H1 (cell line): ENCODE measurements at regions not wholly inside any gene's neighbourhood (a gene's known extent, or its start where the extent isn't known, plus 50 kb on each side); places are given as distances from the start of the nearest gene placed in this dataset.

Source experiments
- CTCF ChIA-PET: fragments of 300-600 bp; sonication (Branson Sonifier 250); formaldehyde crosslinking; loops from one replicate; lab custom pipeline; 2021; ENCODE audit not compliant: partially characterized antibody; lab: Charles Lee
- POLR2A ChIA-PET: fragments of 300-600 bp; sonication (Branson Sonifier 250); formaldehyde crosslinking; loops from one replicate; lab custom pipeline; 2021; ENCODE audit warnings: inconsistent platforms; ENCODE audit not compliant: partially characterized antibody; lab: Charles Lee
- DNase-seq, 2 experiments: peaks; one replicate each; pipeline versions ENCODE4 v3.0.0 to v3.0.0-alpha.2; 2010 to 2022; ENCODE audit warnings: low spot score in 2 of 2, low read depth in 1 of 2, mixed read lengths in 1 of 2
- FAIRE-seq: peaks from 2 replicates; lab custom pipeline; 2011; peaks lifted over from hg19 to GRCh38; lab: Jason Lieb, UNC
- H2AFZ ChIP-seq: 2 replicates; pipeline ENCODE4 v1.8.1; 2012; ENCODE audit warnings: low read length, inconsistent platforms
- H2AK5ac ChIP-seq: 2 replicates; pipeline ENCODE4 v1.6.1; 2013; ENCODE audit warnings: low read depth, low read length
- H2BK120ac ChIP-seq: replicated peaks from 2 replicates; pipeline ENCODE3; 2013; ENCODE audit warnings: low read depth, low read length, inconsistent platforms
- H2BK12ac ChIP-seq: 2 replicates; pipeline ENCODE4 v1.6.1; 2013; ENCODE audit warnings: low read depth, low read length
- H2BK15ac ChIP-seq: 2 replicates; pipeline ENCODE4 v1.6.1; 2013; ENCODE audit warnings: low read length
- H2BK20ac ChIP-seq: 2 replicates; pipeline ENCODE4 v1.6.1; 2013; ENCODE audit warnings: low read length
- H2BK5ac ChIP-seq: 2 replicates; pipeline ENCODE4 v1.6.1; 2013; ENCODE audit warnings: low read depth, low read length
- H3K14ac ChIP-seq: 2 replicates; pipeline ENCODE4 v1.6.1; 2013; ENCODE audit warnings: inconsistent platforms; ENCODE audit not compliant: insufficient read length
- H3K18ac ChIP-seq: 2 replicates; pipeline ENCODE4 v1.6.1; 2013; ENCODE audit warnings: low read length; ENCODE audit errors: extremely low read depth
- H3K23ac ChIP-seq: 2 replicates; pipeline ENCODE4 v1.6.1; 2013; ENCODE audit warnings: inconsistent platforms; ENCODE audit not compliant: insufficient read length
- H3K23me2 ChIP-seq: 2 replicates; pipeline ENCODE4 v1.6.1; 2013; ENCODE audit warnings: low read depth, low read length
- H3K27ac ChIP-seq: 2 replicates; pipeline ENCODE4 v1.6.1; 2011; ENCODE audit warnings: low read depth, low read length, inconsistent platforms
- H3K27me3 ChIP-seq, 4 experiments: replicated peaks in 1 of 4; 1 replicate in 1 of 4; 2 replicates in 3 of 4; pipeline versions ENCODE4 v1.6.1 to v1.8.1; 2011 to 2013; ENCODE audit warnings: low read length in 3 of 4, mild to moderate bottlenecking in 3 of 4, inconsistent platforms in 2 of 4, mixed read lengths in 2 of 4, moderate library complexity in 1 of 4; ENCODE audit not compliant: control insufficient read depth in 3 of 4, insufficient read depth in 3 of 4; ENCODE audit errors: extremely low read depth in 1 of 4
- H3K36me3 ChIP-seq, 4 experiments: 2 replicates each; pipeline versions ENCODE4 v1.6.1 to v1.8.1; 2011 to 2013; ENCODE audit warnings: mild to moderate bottlenecking in 4 of 4, low read length in 3 of 4, moderate library complexity in 2 of 4, control low read depth in 1 of 4, inconsistent platforms in 1 of 4; ENCODE audit not compliant: insufficient read depth in 4 of 4, control insufficient read depth in 2 of 4
- H3K4ac ChIP-seq: replicated peaks from 2 replicates; pipeline ENCODE3; 2013; ENCODE audit warnings: low read length, low read depth, mixed read lengths, inconsistent platforms; ENCODE audit not compliant: insufficient read length
- H3K4me1 ChIP-seq, 4 experiments: replicated peaks in 1 of 4; 1 replicate in 1 of 4; 2 replicates in 3 of 4; pipeline versions ENCODE4 v1.6.1 to v1.8.1; 2011 to 2013; ENCODE audit warnings: low read length in 3 of 4, inconsistent platforms in 2 of 4, mixed read lengths in 1 of 4; ENCODE audit not compliant: insufficient read depth in 4 of 4, control insufficient read depth in 3 of 4
- H3K4me2 ChIP-seq, 2 experiments: 2 replicates each; pipeline versions ENCODE4 v1.6.1 to v1.8.1; 2011 to 2013; ENCODE audit warnings: low read depth in 2 of 2, low read length in 2 of 2, control low read depth in 1 of 2, inconsistent platforms in 1 of 2, mild to moderate bottlenecking in 1 of 2; ENCODE audit not compliant: insufficient read depth in 1 of 2
- H3K4me3 ChIP-seq, 4 experiments: fragments of 200-600, 300-600 bp in 1 of 4; sonication (generic), shearing (Covaris generic), sonication (Bioruptor Twin) in 1 of 4; 2 replicates each; pipeline versions ENCODE4 v1.5.1 to v1.8.1; 2011 to 2016; ENCODE audit warnings: low read length in 4 of 4, low read depth in 3 of 4, control low read depth in 2 of 4, inconsistent platforms in 2 of 4, mild to moderate bottlenecking in 2 of 4, mixed read lengths in 1 of 4, moderate library complexity in 1 of 4; ENCODE audit not compliant: insufficient read depth in 2 of 4; ENCODE audit errors: extremely low read depth in 1 of 4
- H3K56ac ChIP-seq: replicated peaks from 2 replicates; pipeline ENCODE3; 2013; ENCODE audit warnings: low read depth, mild to moderate bottlenecking, mixed read lengths, low read length, inconsistent platforms; ENCODE audit not compliant: insufficient read length
- H3K79me1 ChIP-seq: 2 replicates; pipeline ENCODE4 v1.6.1; 2013; ENCODE audit warnings: low read depth, low read length, control low read depth
- H3K79me2 ChIP-seq, 2 experiments: 2 replicates each; pipeline versions ENCODE4 v1.6.1 to v1.8.1; 2012 to 2013; ENCODE audit warnings: low read length in 2 of 2, mild to moderate bottlenecking in 2 of 2, inconsistent platforms in 1 of 2; ENCODE audit not compliant: insufficient read depth in 2 of 2, control insufficient read depth in 1 of 2
- H3K9ac ChIP-seq, 4 experiments: replicated peaks in 1 of 4; 1 replicate in 1 of 4; 2 replicates in 3 of 4; pipeline versions ENCODE4 v1.6.1 to v1.8.1; 2011 to 2013; ENCODE audit warnings: low read depth in 3 of 4, low read length in 3 of 4, control low read depth in 2 of 4, mild to moderate bottlenecking in 2 of 4, moderate library complexity in 2 of 4, inconsistent platforms in 1 of 4; ENCODE audit errors: extremely low read depth in 1 of 4
- H3K9me3 ChIP-seq, 2 experiments: 2 replicates each; pipeline versions ENCODE4 v1.6.1 to v1.8.1; 2012 to 2013; ENCODE audit warnings: mild to moderate bottlenecking in 2 of 2, moderate library complexity in 2 of 2, control low read depth in 1 of 2, inconsistent platforms in 1 of 2, low read depth in 1 of 2, low read length in 1 of 2, mixed read lengths in 1 of 2; ENCODE audit not compliant: insufficient read depth in 2 of 2
- H4K20me1 ChIP-seq, 2 experiments: replicated peaks in 1 of 2; 2 replicates each; pipeline versions ENCODE3 to v1.8.1; 2011 to 2013; ENCODE audit warnings: inconsistent platforms in 2 of 2, low read length in 2 of 2, mild to moderate bottlenecking in 1 of 2; ENCODE audit not compliant: insufficient read depth in 2 of 2, control insufficient read depth in 1 of 2
- H4K5ac ChIP-seq: 2 replicates; pipeline ENCODE4 v1.6.1; 2013; ENCODE audit warnings: low read length, low read depth, mixed read lengths, inconsistent platforms; ENCODE audit not compliant: insufficient read length
- H4K8ac ChIP-seq: 2 replicates; pipeline ENCODE4 v1.8.0; 2013; ENCODE audit warnings: mild to moderate bottlenecking, moderate library complexity, low read length, inconsistent platforms; ENCODE audit not compliant: insufficient read depth; ENCODE audit errors: extremely low read depth
- H4K91ac ChIP-seq: replicated peaks from 2 replicates; pipeline ENCODE3; 2013; ENCODE audit warnings: low read length, mixed read lengths, inconsistent platforms; ENCODE audit not compliant: insufficient read length
- SAP30 ChIP-seq: fragments of 300-600 bp; sonication (generic); IDR thresholded peaks from 2 replicates; pipeline ENCODE4 v1.7.1; 2012; ENCODE audit warnings: low read length, moderate library complexity, mild to moderate bottlenecking, inconsistent platforms; ENCODE audit not compliant: insufficient read depth, insufficient replicate concordance
- WGBS, 2 experiments: shearing (Covaris generic) in 1 of 2; methylation state at CpG; one replicate each; pipeline versions ENCODE4 v1.1.6 to v1.1.7; 2013 to 2015; ENCODE audit warnings: low lambda C conversion rate in 2 of 2, mixed read lengths in 2 of 2, inconsistent platforms in 1 of 2, low coverage in 1 of 2, missing lambda C conversion rate in 1 of 2; ENCODE audit not compliant: insufficient replicate concordance in 2 of 2, insufficient coverage in 1 of 2, insufficient read length in 1 of 2; ENCODE audit errors: extremely low coverage in 1 of 2, missing lambda C conversion rate in 1 of 2; 5-methylcytosine and 5-hydroxymethylcytosine counted together
- TF ChIP-seq, protein P1 (sequence below), 3 experiments: IDR thresholded peaks; 1 replicate in 2 of 3; 2 replicates in 1 of 3; pipeline versions ENCODE4 v1.5.1 to v1.6.1; 2011; ENCODE audit warnings: low read length in 3 of 3, mild to moderate bottlenecking in 3 of 3, inconsistent platforms in 2 of 3, low read depth in 1 of 3, moderate library complexity in 1 of 3; ENCODE audit not compliant: insufficient read depth in 1 of 3; ENCODE audit errors: control extremely low read depth in 1 of 3

DNA sequence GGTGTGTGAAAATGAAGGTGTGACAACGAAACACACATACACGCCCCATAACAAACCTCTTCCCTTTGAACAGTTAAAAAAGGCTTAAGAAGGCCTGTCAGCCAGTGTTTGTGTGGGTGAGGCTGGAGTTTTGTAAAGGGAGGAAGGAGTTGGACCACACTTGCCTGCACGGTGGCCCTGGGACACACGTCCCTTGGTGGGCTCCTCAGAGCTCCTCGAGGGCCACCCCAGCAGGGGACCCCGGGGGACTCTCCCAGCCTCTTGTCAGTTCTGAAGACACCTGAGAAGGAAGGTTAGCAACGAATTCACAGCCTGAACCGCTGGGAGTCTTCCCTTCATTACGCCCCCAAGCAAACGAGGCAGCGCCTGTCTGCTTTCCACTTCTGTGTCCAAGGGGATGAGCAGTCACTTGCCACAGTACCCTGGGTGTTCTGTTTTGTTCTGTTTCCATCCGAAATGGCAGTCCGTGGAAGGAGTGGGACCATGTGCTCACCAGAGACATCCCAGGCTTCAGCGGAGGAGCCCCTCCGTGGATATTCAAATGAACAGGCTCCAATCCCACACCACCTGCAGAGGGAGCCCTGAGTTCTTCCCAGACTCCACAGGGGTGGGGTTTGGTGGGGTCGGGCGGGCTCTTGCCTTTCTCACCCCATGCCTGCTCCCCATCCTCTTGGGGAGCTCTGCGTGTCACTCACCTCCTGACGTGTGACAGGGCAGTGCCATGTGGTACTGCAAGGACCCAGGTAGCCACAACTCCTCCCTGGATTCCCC, 68.6 kb downstream of the NRN1 start:
- H4K91ac ChIP-seq, result no peak overlapping the region
- H2AK5ac ChIP-seq, result no peak overlapping the region
- H2BK12ac ChIP-seq, result no peak overlapping the region
- H3K4me2 ChIP-seq, result no peak overlapping the region
- no peak overlapping the region for H2BK5ac ChIP-seq
- H4K20me1 ChIP-seq, result no peaks in the 10 kb centered on the region
- TF ChIP-seq, protein P1, sequence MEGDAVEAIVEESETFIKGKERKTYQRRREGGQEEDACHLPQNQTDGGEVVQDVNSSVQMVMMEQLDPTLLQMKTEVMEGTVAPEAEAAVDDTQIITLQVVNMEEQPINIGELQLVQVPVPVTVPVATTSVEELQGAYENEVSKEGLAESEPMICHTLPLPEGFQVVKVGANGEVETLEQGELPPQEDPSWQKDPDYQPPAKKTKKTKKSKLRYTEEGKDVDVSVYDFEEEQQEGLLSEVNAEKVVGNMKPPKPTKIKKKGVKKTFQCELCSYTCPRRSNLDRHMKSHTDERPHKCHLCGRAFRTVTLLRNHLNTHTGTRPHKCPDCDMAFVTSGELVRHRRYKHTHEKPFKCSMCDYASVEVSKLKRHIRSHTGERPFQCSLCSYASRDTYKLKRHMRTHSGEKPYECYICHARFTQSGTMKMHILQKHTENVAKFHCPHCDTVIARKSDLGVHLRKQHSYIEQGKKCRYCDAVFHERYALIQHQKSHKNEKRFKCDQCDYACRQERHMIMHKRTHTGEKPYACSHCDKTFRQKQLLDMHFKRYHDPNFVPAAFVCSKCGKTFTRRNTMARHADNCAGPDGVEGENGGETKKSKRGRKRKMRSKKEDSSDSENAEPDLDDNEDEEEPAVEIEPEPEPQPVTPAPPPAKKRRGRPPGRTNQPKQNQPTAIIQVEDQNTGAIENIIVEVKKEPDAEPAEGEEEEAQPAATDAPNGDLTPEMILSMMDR (IDR thresholded peaks at IDR 0.05; ENCODE audit: control extremely low read depth in 1 of 3, insufficient read depth in 1 of 3, low read depth in 1 of 3, low read length in 3 of 3), result peak in 2 of 3 experiments; percentile 9 to 18; a peak in 2 of 4 replicates
- no peak for TF ChIP-seq SAP30
- no peak overlapping the region for H2BK20ac ChIP-seq
- H3K27ac ChIP-seq, result no peak overlapping the region
- ChIA-PET CTCF (interaction anchor here (0.6 to 2.9 kb wide), 6 partner anchors 11 to 173 kb away, joined by 3 to 12 read pairs (median 3); no protein-coding TSS in a partner anchor), POLR2A (no interaction called here)
- no peak overlapping the region for H3K23ac ChIP-seq
- no peak overlapping the region for H2BK15ac ChIP-seq
- no peak overlapping the region for H4K8ac ChIP-seq
- DNase-seq (no peak), FAIRE-seq (no peak)
- H2AFZ ChIP-seq, result no peak overlapping the region
- no peak overlapping the region for H3K56ac ChIP-seq
- H3K27me3 ChIP-seq, result no peaks in the 10 kb centered on the region
- WGBS, 2 experiments, result 90% methylated on average over 15 of the region's 19 CpGs; no CpG with 5 or more reads in 1 of the 2 experiments
- no peak overlapping the region for H3K9ac ChIP-seq
- H3K79me1 ChIP-seq, result no peaks in the 10 kb centered on the region
- H2BK120ac ChIP-seq, result no peak overlapping the region
- H3K79me2 ChIP-seq, result no peaks in the 10 kb centered on the region
- H3K23me2 ChIP-seq, result no peaks in the 10 kb centered on the region
- no peak overlapping the region for H4K5ac ChIP-seq
- no peaks in the 10 kb centered on the region for H3K36me3 ChIP-seq
- no peaks in the 10 kb centered on the region for H3K4me1 ChIP-seq
- H3K18ac ChIP-seq, result no peak overlapping the region
- no peak overlapping the region for H3K4ac ChIP-seq
- H3K4me3 ChIP-seq, result no peak overlapping the region
- H3K14ac ChIP-seq, result no peak overlapping the region
- peaks cover 0 to 2% of the 10 kb centered on the region in 2 experiments; a peak in 1 of 4 replicates for H3K9me3 ChIP-seq
